Left kidney (tissue), 1 donor: ENCODE measurements at regions not wholly inside any gene's neighbourhood (a gene's known extent, or its start where the extent isn't known, plus 50 kb on each side); places are given as distances from the start of the nearest gene placed in this dataset.
"Not testable (repeated sequence)": the region's sequence is repeated elsewhere in the genome, so short reads cannot be mapped to it uniquely, and the experiment has no call there.

ENCODE experiments used
- DNase-seq: peaks from one replicate; pipeline ENCODE4 v3.0.0-alpha.2; 2013

- DNase-seq, result no peak
Measured at GRCh38 chr4:32607978-32608377, 1887.8 kb downstream of the PCDH7 start.

DNA sequence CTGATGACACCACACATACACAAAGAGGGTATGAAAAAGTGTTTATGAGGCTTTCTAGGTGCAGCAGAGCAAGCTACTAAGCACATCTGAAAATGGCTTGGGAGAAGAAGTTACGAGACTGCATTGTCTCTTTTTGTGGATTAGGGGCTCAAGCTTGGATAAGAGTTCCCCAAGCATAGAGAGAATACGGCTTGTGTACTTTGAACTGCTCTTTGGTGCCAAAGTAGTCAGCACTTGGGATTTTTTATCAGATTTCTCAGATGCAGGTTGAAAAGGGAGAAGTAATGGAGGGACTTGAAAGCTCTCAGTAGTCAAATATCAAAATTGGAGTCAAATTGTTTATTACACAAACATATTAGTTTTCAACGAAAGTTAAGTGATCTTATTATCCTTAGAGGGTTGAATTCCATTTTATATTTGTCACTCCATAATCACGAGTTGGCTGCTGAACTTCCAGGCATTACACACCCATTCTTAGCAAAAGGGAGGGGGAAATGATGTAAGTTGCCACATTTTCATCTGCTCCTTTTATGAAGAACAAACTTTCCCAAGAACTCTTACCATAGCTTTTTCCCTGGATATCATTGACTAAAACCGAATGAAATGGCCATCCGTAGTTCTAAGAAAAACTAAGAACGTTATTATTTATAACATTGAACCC lies 1904.9 kb downstream of the PCDH7 start:
- DNase-seq, result no peak

DNA sequence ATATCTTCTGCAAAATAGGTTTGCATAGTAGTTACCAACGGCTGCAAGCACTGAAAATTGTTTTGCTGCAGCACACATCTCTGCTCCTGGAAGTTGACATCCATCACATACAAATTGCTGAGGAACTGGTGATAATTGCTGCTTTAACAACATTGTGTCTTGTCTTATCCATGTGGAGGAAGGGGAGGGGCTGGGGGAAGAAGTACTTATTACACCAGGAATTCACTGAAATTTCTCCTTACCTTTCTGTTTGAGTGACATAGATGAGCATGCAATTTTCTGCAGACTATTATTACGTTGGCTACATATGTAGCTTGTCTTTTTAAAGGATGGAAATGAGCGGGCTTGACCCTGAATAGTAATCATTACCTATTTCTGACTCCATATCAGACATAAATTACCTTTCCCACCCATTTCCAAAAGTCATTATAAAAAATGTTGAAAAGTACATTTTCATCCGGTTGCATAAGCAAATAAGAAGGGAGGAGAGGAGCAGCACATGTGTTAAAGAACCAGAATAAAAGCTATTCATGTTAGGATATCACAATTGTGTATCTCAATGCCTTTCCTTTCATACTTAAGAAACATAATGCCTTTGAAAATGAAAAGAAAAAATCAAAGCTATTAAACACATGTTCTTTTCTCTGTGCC lies 1905.6 kb downstream of the PCDH7 start:
- DNase-seq, result no peak

- no peak for DNase-seq
Measured at GRCh38 chr4:32631831-32632230, 1911.7 kb downstream of the PCDH7 start.

GRCh38 chr4:32633421-32633820 lies 1913.3 kb downstream of the PCDH7 start:
- DNase-seq, result no peak

- no peak for DNase-seq
Measured at GRCh38 chr4:32645653-32646052, 1925.5 kb downstream of the PCDH7 start.

DNA sequence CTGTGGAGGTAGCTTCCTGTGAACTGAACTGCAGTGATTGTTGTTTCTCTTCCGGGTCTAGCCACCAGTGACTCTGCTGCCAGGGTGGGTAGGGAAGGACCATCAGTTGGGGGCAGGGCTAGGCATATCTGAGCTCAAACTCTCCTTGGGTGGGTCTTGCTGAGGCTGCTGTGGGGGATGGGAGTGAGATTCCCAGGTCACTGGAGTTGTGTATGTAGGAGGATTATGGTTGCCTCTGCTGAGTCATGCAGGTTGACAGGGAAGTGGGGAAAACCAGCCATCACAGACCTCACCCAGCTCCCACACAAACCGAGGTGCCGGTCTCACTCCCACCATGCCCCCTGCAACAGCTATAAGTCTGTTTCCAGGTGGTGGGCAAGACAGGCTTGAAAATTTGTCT lies 1937.8 kb downstream of the PCDH7 start:
- no peak for DNase-seq

DNA sequence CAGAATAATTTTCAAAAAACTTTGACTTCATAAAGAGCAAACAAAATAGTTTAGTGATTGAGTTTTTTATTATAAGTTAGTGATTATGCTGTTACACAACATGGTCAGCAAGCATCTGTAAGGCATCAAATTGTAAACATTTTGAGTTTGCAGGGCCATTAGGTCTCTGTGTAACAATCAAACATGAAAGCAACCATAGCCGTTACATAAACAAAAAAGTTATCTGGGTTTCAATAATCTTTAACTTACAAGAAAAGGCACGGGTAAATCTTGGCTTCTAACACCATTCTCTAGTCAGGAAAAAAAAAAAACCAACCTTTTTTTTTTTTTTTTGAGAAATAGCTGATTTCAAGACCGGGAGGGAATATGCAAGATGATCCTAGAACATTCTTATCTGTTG lies 1941.1 kb downstream of the PCDH7 start:
- DNase-seq, result no peak

- DNase-seq, result no peak
Measured at GRCh38 chr4:32662803-32663202, 1942.6 kb downstream of the PCDH7 start.

GRCh38 chr4:32672359-32672758 lies 1952.2 kb downstream of the PCDH7 start:
- peak; percentile 27 for DNase-seq

DNA sequence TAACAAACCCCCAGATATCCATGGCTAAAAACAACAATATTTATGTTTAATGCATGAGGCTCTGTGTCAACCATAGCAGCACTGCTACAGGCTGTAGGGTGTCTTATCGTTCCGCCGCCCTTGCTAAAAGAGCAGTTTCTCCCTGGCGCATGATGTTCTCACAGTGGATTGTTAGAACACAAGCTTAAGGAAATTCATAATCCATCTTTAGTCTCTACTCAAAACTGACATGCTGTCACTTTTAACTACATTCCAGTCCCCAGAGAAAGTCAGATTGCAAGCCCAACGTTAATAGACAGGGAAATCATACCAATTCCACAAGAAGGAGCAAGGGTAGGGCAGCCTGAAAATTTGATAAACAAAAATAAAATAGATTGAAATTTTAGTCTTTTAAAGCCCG lies 1960.8 kb downstream of the PCDH7 start:
- no peak for DNase-seq

DNA sequence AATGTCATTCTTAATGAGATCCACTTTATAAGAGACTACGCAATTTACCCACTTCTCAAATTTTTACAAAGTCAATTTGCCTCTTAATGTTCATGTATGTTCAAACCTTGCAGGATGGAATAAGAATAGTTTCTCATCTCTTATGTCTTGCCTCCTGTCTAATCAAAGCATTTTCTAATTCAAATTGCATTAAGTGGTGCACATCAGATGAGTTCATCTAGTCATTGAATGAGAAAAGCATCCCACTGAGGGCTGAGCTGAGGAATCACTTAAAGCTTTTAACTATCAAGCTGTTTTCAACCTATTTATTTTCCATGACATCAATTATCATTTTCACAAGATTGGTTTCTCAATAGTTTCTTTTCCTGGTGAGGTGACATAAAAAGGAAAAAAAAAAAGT lies 1964.0 kb downstream of the PCDH7 start:
- no peak for DNase-seq

DNA sequence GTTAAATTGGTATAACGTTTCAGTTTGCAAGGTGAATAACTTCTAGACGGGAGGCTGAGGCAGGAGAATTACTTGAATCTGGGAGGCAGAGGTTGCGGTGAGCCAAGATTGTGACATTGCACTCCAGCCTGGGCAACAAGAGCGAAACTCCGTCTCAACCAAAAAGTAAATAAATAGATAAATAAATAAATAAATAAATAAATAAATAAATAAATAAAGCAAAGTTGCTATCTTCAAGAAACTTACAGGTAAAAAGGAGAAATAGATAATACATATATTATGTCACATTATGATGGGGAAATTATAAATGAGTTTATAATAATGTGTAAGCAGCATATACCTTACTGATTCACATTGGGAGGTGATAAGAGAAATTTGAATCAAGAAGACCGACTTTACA lies 1966.0 kb downstream of the PCDH7 start:
- DNase-seq, result no peak

GRCh38 chr4:32689518-32689917 lies 1969.3 kb downstream of the PCDH7 start:
- DNase-seq, result no peak

GRCh38 chr4:32697281-32697814 lies 1977.2 kb downstream of the PCDH7 start:
- no peak for DNase-seq

- no peak for DNase-seq
Measured at GRCh38 chr4:32700838-32701237, 1980.7 kb downstream of the PCDH7 start.

DNA sequence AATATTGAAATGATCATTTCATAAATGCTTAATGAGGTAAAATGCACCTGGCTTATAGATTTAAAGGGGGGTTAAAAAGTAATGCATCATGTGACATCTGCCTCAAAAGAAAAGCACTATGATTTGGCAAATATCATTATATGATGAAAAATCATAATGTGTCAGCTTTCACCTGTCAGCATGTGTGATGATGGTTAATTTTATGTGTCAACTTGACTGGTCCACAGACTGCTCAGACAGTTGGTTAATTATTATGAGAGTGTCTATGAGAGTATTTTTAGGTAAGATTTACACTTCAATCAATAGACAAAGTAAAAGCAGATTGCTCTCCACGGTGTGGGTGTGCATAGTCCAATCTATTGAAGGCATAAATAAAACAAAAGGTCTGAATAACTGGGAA lies 1986.7 kb downstream of the PCDH7 start:
- no peak for DNase-seq

- not testable (repeated sequence) for DNase-seq
Measured at GRCh38 chr4:32716090-32716620, 1996.0 kb downstream of the PCDH7 start.

DNA sequence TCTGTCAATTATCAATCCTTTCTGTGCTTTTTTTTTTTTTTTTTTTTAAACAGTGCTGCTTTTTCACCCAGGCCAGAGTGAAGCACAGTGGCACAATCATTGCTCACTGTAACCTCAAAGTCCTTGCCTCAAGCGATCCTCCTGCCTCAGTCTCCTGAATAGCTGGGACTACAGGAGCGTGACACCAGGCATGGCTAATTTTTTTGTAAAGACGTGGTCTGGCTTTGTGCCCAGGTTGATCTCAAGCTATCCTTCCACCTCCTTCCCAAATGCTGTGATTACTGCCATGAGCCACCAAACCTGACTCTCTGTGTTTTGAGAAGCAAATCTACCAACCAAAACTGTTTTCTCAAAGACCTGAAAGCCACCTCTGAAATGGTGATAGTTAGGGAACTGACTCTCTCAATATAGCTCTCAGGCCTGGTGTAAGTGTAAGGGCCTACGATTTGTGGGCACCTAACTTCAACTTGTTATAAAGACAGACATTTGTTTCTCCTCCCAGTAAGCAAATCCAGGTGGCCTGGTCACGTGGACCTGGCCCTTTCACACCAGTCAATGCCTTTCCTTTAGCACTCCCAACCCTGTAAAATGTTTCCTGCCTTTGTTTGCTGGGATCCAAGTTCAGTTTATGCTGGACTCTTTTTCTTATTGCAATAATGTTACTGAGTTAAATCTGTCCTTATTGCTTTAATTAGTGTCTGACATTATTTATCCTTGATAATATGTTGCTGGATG lies 2015.9 kb downstream of the PCDH7 start:
- no peak for DNase-seq

DNA sequence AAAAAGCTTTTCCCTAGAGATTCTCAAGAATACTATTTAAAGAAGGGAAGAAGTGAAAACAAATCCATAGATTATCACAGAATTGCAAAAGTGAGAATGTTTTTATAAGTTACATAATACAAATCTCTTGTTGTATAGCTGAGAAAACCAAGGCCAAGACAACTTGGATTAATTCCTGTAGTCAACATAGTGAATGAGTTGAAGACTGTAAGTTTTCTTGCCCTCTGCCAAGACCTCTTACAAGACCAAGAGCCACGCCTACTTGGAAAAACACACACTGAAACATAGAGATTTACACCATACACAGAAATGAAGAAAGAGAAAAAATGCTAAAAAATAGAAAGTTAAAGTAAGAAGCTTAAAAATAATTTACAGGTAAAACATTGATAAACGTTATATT lies 2024.0 kb downstream of the PCDH7 start:
- DNase-seq, result no peak

DNA sequence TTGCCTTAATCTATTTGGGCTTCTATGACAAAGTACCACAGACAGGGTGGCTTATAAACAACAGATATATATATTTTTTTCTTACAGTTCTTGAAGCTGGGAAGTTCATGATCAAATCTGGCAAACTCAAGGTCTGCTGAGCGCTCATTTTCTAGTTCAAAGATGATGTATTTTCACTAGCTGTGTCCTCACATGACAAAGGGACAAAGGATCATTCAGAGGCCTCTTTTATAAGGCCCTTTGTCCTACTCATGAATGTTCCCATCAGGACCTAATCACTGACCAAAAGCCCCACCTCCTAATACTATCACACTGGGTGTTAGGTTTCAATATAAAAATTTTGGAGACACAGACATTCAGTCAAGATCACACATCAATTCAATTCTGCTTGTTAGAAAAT lies 2025.2 kb downstream of the PCDH7 start:
- DNase-seq, result no peak

GRCh38 chr4:32748061-32748460 lies 2027.9 kb downstream of the PCDH7 start:
- DNase-seq, result no peak

DNA sequence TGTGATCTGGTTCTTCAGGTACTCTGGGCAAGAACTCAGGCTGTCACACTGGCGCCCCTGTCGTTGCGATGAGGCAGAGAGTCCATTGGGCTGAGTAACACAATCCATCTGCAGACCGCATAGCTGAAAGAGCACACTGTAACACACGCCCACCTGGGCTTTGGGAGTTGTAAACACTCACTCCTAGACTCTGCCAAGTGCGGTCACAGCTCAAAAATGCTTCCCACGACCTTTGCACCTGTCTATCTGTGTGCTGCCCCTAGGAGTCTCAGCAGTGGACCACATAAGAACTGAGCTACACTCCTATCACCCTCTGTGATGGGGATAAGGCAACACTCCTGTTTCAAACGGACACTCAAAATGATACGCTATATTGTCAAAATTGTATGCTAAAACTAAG lies 2028.3 kb downstream of the PCDH7 start:
- peak; percentile 2 for DNase-seq
